Naive thymus-derived CD4-positive, alpha-beta T cell (primary cell): ENCODE measurements at regions not wholly inside any gene's neighbourhood (a gene's known extent, or its start where the extent isn't known, plus 50 kb on each side); places are given as distances from the start of the nearest gene placed in this dataset.

Experiments used
- ATAC-seq: fragments of 150-1000 bp; cut with Tn5 transposase; 2 replicates; pipeline ENCODE4 v1.10.0; 2021; ENCODE audit warnings: mild to moderate bottlenecking, moderate library complexity
- CTCF ChIA-PET: fragments of 350-600 bp; sonication (Branson Sonifier 250); formaldehyde crosslinking; loops from one replicate; lab custom pipeline; 2021; ENCODE audit warnings: antibody characterized with exemption; lab: Charles Lee
- POLR2A ChIA-PET: fragments of 350-600 bp; sonication (Branson Sonifier 250); formaldehyde crosslinking; loops from one replicate; lab custom pipeline; 2021; ENCODE audit warnings: antibody characterized with exemption, inconsistent platforms; lab: Charles Lee
- DNase-seq, 9 donors: peaks; one replicate each; pipeline versions ENCODE4 v3.0.0 to v3.0.0-alpha.2; 2020 to 2022; ENCODE audit warnings: mixed read lengths in 1 of 9
- H3K27ac ChIP-seq: one replicate; pipeline ENCODE4 v1.7.0; 2013; ENCODE audit warnings: mild to moderate bottlenecking, low read depth, low read length, moderate library complexity
- H3K27me3 ChIP-seq, 2 donors: one replicate each; pipeline ENCODE4 v1.7.0; 2013; ENCODE audit warnings: low read length in 2 of 2, mild to moderate bottlenecking in 2 of 2, moderate library complexity in 2 of 2; ENCODE audit not compliant: control insufficient read depth in 2 of 2, insufficient read depth in 2 of 2
- H3K36me3 ChIP-seq, 3 experiments: 1 replicate in 2 of 3; 2 replicates in 1 of 3; pipeline ENCODE4 v1.7.0; 2013; ENCODE audit warnings: low read length in 3 of 3, mild to moderate bottlenecking in 3 of 3, moderate library complexity in 1 of 3; ENCODE audit not compliant: insufficient read depth in 3 of 3, control insufficient read depth in 2 of 3
- H3K4me1 ChIP-seq, 2 donors: one replicate each; pipeline ENCODE4 v1.7.0; 2013; ENCODE audit warnings: low read length in 2 of 2, mild to moderate bottlenecking in 2 of 2, moderate library complexity in 1 of 2; ENCODE audit not compliant: control insufficient read depth in 2 of 2, insufficient read depth in 2 of 2
- H3K4me3 ChIP-seq: 2 replicates; pipeline ENCODE4 v1.7.0; 2013; ENCODE audit warnings: mild to moderate bottlenecking, low read length
- H3K9me3 ChIP-seq, 3 experiments: 1 replicate in 2 of 3; 2 replicates in 1 of 3; pipeline ENCODE4 v1.7.0; 2013; ENCODE audit warnings: low read length in 3 of 3; ENCODE audit not compliant: control insufficient read depth in 2 of 3
- H3K27ac Mint-ChIP-seq, 9 donors: one replicate each; pipeline ENCODE4 v1.8.0; 2020 to 2022; ENCODE audit warnings: mixed read lengths in 9 of 9, mild to moderate bottlenecking in 8 of 9, moderate library complexity in 5 of 9, inconsistent platforms in 2 of 9
- H3K27me3 Mint-ChIP-seq, 5 donors: one replicate each; pipeline ENCODE4 v1.8.0; 2021 to 2022; ENCODE audit warnings: mixed read lengths in 5 of 5, mild to moderate bottlenecking in 1 of 5
- H3K36me3 Mint-ChIP-seq, 5 donors: one replicate each; pipeline ENCODE4 v1.8.0; 2020 to 2022; ENCODE audit warnings: mixed read lengths in 5 of 5, mild to moderate bottlenecking in 3 of 5, inconsistent platforms in 1 of 5
- H3K4me1 Mint-ChIP-seq, 7 donors: one replicate each; pipeline ENCODE4 v1.8.0; 2020 to 2022; ENCODE audit warnings: mixed read lengths in 7 of 7, mild to moderate bottlenecking in 3 of 7, inconsistent platforms in 1 of 7
- H3K4me3 Mint-ChIP-seq, 10 donors: one replicate each; pipeline ENCODE4 v1.8.0; 2020 to 2022; ENCODE audit warnings: mild to moderate bottlenecking in 10 of 10, mixed read lengths in 10 of 10, moderate library complexity in 6 of 10, inconsistent platforms in 2 of 10
- H3K9me3 Mint-ChIP-seq, 11 donors: one replicate each; pipeline ENCODE4 v1.8.0; 2020 to 2022; ENCODE audit warnings: mixed read lengths in 11 of 11, mild to moderate bottlenecking in 4 of 11, inconsistent platforms in 1 of 11, moderate library complexity in 1 of 11
- intact Hi-C, 2 donors: fragments of 100-400 bp; cut with micrococcal nuclease; formaldehyde crosslinking; loops; one replicate each; pipeline ENCODE4 v1.15.1; 2023

GRCh38 chr10:61304746-61305145 lies 148.4 kb downstream of the TMEM26 start:
- DNase-seq = no peak
- ChIA-PET POLR2A (no interaction called here), CTCF (no interaction called here)
- Histone ChIP-seq H3K4me1 (no peaks in the 10 kb centered on the region), H3K9me3 (no peaks in the 10 kb centered on the region), H3K36me3 (no peaks in the 10 kb centered on the region), H3K27ac (no peak overlapping the region), H3K27me3 (no peaks in the 10 kb centered on the region), H3K4me3 (no peak overlapping the region)
- Mint-ChIP-seq H3K4me1 (no peaks in the 10 kb centered on the region), H3K9me3 (no peaks in the 10 kb centered on the region), H3K4me3 (no peak overlapping the region), H3K27me3 (peaks cover 0 to 22% (median 0%) of the 10 kb centered on the region in 5 donors), H3K36me3 (no peaks in the 10 kb centered on the region), H3K27ac (no peak overlapping the region)
- ATAC-seq = no peak
- intact Hi-C loops = no loop called here

- intact Hi-C loops = no loop called here
Measured at GRCh38 chr10:61302124-61302523, 151.1 kb downstream of the TMEM26 start.

GRCh38 chr10:61301575-61301974 lies 151.6 kb downstream of the TMEM26 start:
- no peak overlapping the region for H3K4me3 ChIP-seq
- no peak for ATAC-seq
- Mint-ChIP-seq H3K27ac (no peak overlapping the region), H3K36me3 (peaks cover 0 to 5% (median 0%) of the 10 kb centered on the region in 5 donors), H3K9me3 (peaks cover 4 to 13% (median 6%) of the 10 kb centered on the region in 11 donors), H3K4me1 (no peaks in the 10 kb centered on the region), H3K4me3 (no peak overlapping the region), H3K27me3 (peaks cover 0 to 16% (median 0%) of the 10 kb centered on the region in 5 donors)
- no peaks in the 10 kb centered on the region for H3K9me3 ChIP-seq
- H3K4me1 ChIP-seq = no peaks in the 10 kb centered on the region
- no peaks in the 10 kb centered on the region for H3K27me3 ChIP-seq
- no peaks in the 10 kb centered on the region for H3K36me3 ChIP-seq
- POLR2A ChIA-PET = no interaction called here
- no peak overlapping the region for H3K27ac ChIP-seq
- no peak for DNase-seq
- CTCF ChIA-PET = no interaction called here
- intact Hi-C loops = no loop called here

More at GRCh38 chr10:61302124-61302523, 151.1 kb downstream of the TMEM26 start:
- H3K36me3 Mint-ChIP-seq = peaks cover 0 to 5% (median 0%) of the 10 kb centered on the region in 5 donors
- no peak overlapping the region for H3K4me3 Mint-ChIP-seq
- peaks cover 0 to 16% (median 0%) of the 10 kb centered on the region in 5 donors for H3K27me3 Mint-ChIP-seq
- Histone ChIP-seq H3K9me3 (no peaks in the 10 kb centered on the region), H3K36me3 (no peaks in the 10 kb centered on the region), H3K27me3 (no peaks in the 10 kb centered on the region), H3K4me1 (no peaks in the 10 kb centered on the region), H3K27ac (no peak overlapping the region), H3K4me3 (no peak overlapping the region)
- ATAC-seq (no peak), DNase-seq (no peak)
- peaks cover 4 to 13% (median 6%) of the 10 kb centered on the region in 11 donors for H3K9me3 Mint-ChIP-seq
- H3K4me1 Mint-ChIP-seq = no peaks in the 10 kb centered on the region
- ChIA-PET POLR2A (no interaction called here), CTCF (no interaction called here)
- no peak overlapping the region for H3K27ac Mint-ChIP-seq

- Mint-ChIP-seq H3K4me3 (no peak overlapping the region), H3K4me1 (no peaks in the 10 kb centered on the region), H3K36me3 (peaks cover 0 to 5% (median 0%) of the 10 kb centered on the region in 5 donors), H3K27ac (no peak overlapping the region), H3K27me3 (peaks cover 0 to 13% (median 0%) of the 10 kb centered on the region in 5 donors), H3K9me3 (peaks cover 4 to 13% (median 6%) of the 10 kb centered on the region in 11 donors)
- H3K4me3 ChIP-seq = no peak overlapping the region
- CTCF ChIA-PET = no interaction called here
- H3K36me3 ChIP-seq = no peaks in the 10 kb centered on the region
- H3K27me3 ChIP-seq = no peaks in the 10 kb centered on the region
- intact Hi-C loops = no loop called here
- DNase-seq (no peak), ATAC-seq (no peak)
- H3K27ac ChIP-seq = no peak overlapping the region
- POLR2A ChIA-PET = interaction anchor here (0.6 kb wide), 1 partner anchor 156 kb away, joined by 3 read pairs; no protein-coding TSS in a partner anchor
- H3K9me3 ChIP-seq = no peaks in the 10 kb centered on the region
- no peaks in the 10 kb centered on the region for H3K4me1 ChIP-seq
Measured at GRCh38 chr10:61299841-61300240, 153.3 kb downstream of the TMEM26 start.

GRCh38 chr10:61299156-61299555 lies 154.0 kb downstream of the TMEM26 start:
- Mint-ChIP-seq H3K27ac (no peak overlapping the region), H3K4me1 (no peaks in the 10 kb centered on the region), H3K27me3 (peaks cover 0 to 13% (median 4%) of the 10 kb centered on the region in 5 donors), H3K9me3 (peaks cover 4 to 13% (median 6%) of the 10 kb centered on the region in 11 donors), H3K36me3 (peaks cover 0 to 5% (median 0%) of the 10 kb centered on the region in 5 donors), H3K4me3 (no peak overlapping the region)
- H3K4me3 ChIP-seq = no peak overlapping the region
- no peak overlapping the region for H3K27ac ChIP-seq
- intact Hi-C loops = no loop called here
- no peak for ATAC-seq
- ChIA-PET POLR2A (interaction anchor here (0.6 kb wide), 1 partner anchor 155 kb away, joined by 3 read pairs; no protein-coding TSS in a partner anchor), CTCF (no interaction called here)
- no peaks in the 10 kb centered on the region for H3K36me3 ChIP-seq
- DNase-seq = no peak
- H3K27me3 ChIP-seq = no peaks in the 10 kb centered on the region
- no peaks in the 10 kb centered on the region for H3K9me3 ChIP-seq
- no peaks in the 10 kb centered on the region for H3K4me1 ChIP-seq

GRCh38 chr10:61298194-61298593 lies 155.0 kb downstream of the TMEM26 start:
- Mint-ChIP-seq H3K27ac (no peak overlapping the region), H3K9me3 (peaks cover 4 to 13% (median 6%) of the 10 kb centered on the region in 11 donors), H3K4me3 (no peak overlapping the region), H3K27me3 (peaks cover 0 to 10% (median 4%) of the 10 kb centered on the region in 5 donors), H3K4me1 (no peaks in the 10 kb centered on the region), H3K36me3 (peaks cover 0 to 5% (median 0%) of the 10 kb centered on the region in 5 donors)
- ChIA-PET POLR2A (no interaction called here), CTCF (no interaction called here)
- Histone ChIP-seq H3K4me3 (no peak overlapping the region), H3K36me3 (no peaks in the 10 kb centered on the region), H3K4me1 (no peaks in the 10 kb centered on the region), H3K27me3 (no peaks in the 10 kb centered on the region), H3K9me3 (no peaks in the 10 kb centered on the region), H3K27ac (no peak overlapping the region)
- DNase-seq (no peak), ATAC-seq (no peak)
- intact Hi-C loops = no loop called here

- Mint-ChIP-seq H3K36me3 (peaks cover 0 to 5% (median 0%) of the 10 kb centered on the region in 5 donors), H3K4me1 (no peaks in the 10 kb centered on the region), H3K9me3 (peaks cover 4 to 13% (median 6%) of the 10 kb centered on the region in 11 donors), H3K27ac (no peak overlapping the region), H3K27me3 (peaks cover 5 to 20% (median 13%) of the 10 kb centered on the region in 5 donors), H3K4me3 (no peak overlapping the region)
- Histone ChIP-seq H3K27ac (no peak overlapping the region), H3K36me3 (no peaks in the 10 kb centered on the region), H3K4me3 (no peak overlapping the region), H3K4me1 (no peaks in the 10 kb centered on the region), H3K27me3 (no peaks in the 10 kb centered on the region), H3K9me3 (no peaks in the 10 kb centered on the region)
- ChIA-PET CTCF (no interaction called here), POLR2A (no interaction called here)
- DNase-seq = no peak
- intact Hi-C loops = no loop called here
- ATAC-seq = no peak
Measured at GRCh38 chr10:61296161-61296560, 157.0 kb downstream of the TMEM26 start.
